IMR-90 (cell line): ENCODE measurements at regions not wholly inside any gene's neighbourhood (a gene's known extent, or its start where the extent isn't known, plus 50 kb on each side); places are given as distances from the start of the nearest gene placed in this dataset.

ENCODE experiments used
- ATAC-seq: fragments of 200-7000 bp; cut with Tn5 transposase; 2 replicates; pipeline ENCODE4 v1.9.1; 2020; ENCODE audit warnings: low read depth, mild to moderate bottlenecking, moderate library complexity
- BruUV-seq: library from RNA; stranded (reverse); fragments of 400-500 nt; replicated peaks from 2 replicates; lab custom pipeline; 2021; lab: Mats Ljungman, UMichigan
- CTCF ChIA-PET: fragments of 300-600 bp; formaldehyde crosslinking; extraction: SDS; loops from one replicate; lab custom pipeline; 2021; ENCODE audit warnings: antibody characterized with exemption; lab: Yijun Ruan, JAX
- POLR2A ChIA-PET: fragments of 300-600 bp; sonication (Branson Sonifier 250); formaldehyde crosslinking; loops from one replicate; lab custom pipeline; 2022; ENCODE audit warnings: antibody characterized with exemption; ENCODE audit not compliant: unreplicated experiment; lab: Charles Lee
- DNase-seq: peaks from one replicate; pipeline ENCODE4 v3.0.0; 2013
- H2AFZ ChIP-seq: replicated peaks from 2 replicates; pipeline ENCODE3; 2013; ENCODE audit warnings: low read length, mild to moderate bottlenecking; ENCODE audit not compliant: poor library complexity
- H2AK5ac ChIP-seq: 2 replicates; pipeline ENCODE4 v1.6.1; 2013; ENCODE audit warnings: low read depth, low read length, inconsistent platforms
- H2AK9ac ChIP-seq: replicated peaks from 2 replicates; pipeline ENCODE3; 2013; ENCODE audit warnings: mild to moderate bottlenecking, low read depth, low read length, moderate library complexity; ENCODE audit not compliant: poor library complexity
- H2BK120ac ChIP-seq: 2 replicates; pipeline ENCODE4 v1.6.1; 2013; ENCODE audit warnings: low read depth, low read length, inconsistent platforms
- H2BK15ac ChIP-seq: 3 replicates; pipeline ENCODE4 v1.6.1; 2013; ENCODE audit warnings: low read depth, low read length, inconsistent platforms
- H2BK20ac ChIP-seq: 2 replicates; pipeline ENCODE4 v1.6.1; 2013; ENCODE audit warnings: low read depth, mild to moderate bottlenecking, inconsistent platforms, low read length, moderate library complexity
- H2BK5ac ChIP-seq: 2 replicates; pipeline ENCODE4 v1.6.1; 2013; ENCODE audit warnings: mild to moderate bottlenecking, low read depth, low read length, inconsistent platforms; ENCODE audit not compliant: poor library complexity, severe bottlenecking
- H3K14ac ChIP-seq: replicated peaks from 2 replicates; pipeline ENCODE4 v1.6.1; 2013; ENCODE audit warnings: low read depth, low read length, inconsistent platforms
- H3K18ac ChIP-seq: 2 replicates; pipeline ENCODE4 v1.6.1; 2013; ENCODE audit warnings: low read depth, low read length, control low read depth
- H3K23ac ChIP-seq: 2 replicates; pipeline ENCODE4 v1.6.1; 2013; ENCODE audit warnings: low read depth, low read length, inconsistent platforms
- H3K27ac ChIP-seq: 2 replicates; pipeline ENCODE4 v1.5.1; 2013; ENCODE audit warnings: mild to moderate bottlenecking, control low read depth, low read length; ENCODE audit not compliant: insufficient read depth
- H3K27me3 ChIP-seq: 2 replicates; pipeline ENCODE4 v1.6.1; 2013; ENCODE audit warnings: low read length; ENCODE audit not compliant: control insufficient read depth, insufficient read depth
- H3K36me3 ChIP-seq: 2 replicates; pipeline ENCODE4 v1.6.1; 2013; ENCODE audit warnings: low read length, mixed read lengths; ENCODE audit not compliant: control insufficient read depth, insufficient read depth
- H3K4ac ChIP-seq: 2 replicates; pipeline ENCODE4 v1.6.1; 2013; ENCODE audit warnings: low read depth, low read length, inconsistent platforms
- H3K4me1 ChIP-seq: 2 replicates; pipeline ENCODE4 v1.6.1; 2013; ENCODE audit warnings: low read length, mixed read lengths; ENCODE audit not compliant: control insufficient read depth, insufficient read depth
- H3K4me2 ChIP-seq: 2 replicates; pipeline ENCODE4 v1.6.1; 2013; ENCODE audit warnings: low read depth, mild to moderate bottlenecking, control low read depth, low read length, moderate library complexity
- H3K4me3 ChIP-seq: 2 replicates; pipeline ENCODE4 v1.5.1; 2013; ENCODE audit warnings: low read depth, mild to moderate bottlenecking, control low read depth, low read length, moderate library complexity; ENCODE audit not compliant: insufficient read depth
- H3K56ac ChIP-seq: 2 replicates; pipeline ENCODE4 v1.6.1; 2013; ENCODE audit warnings: low read length, inconsistent platforms; ENCODE audit not compliant: insufficient read depth; ENCODE audit errors: extremely low read depth
- H3K79me1 ChIP-seq, 2 experiments: 2 replicates each; pipeline ENCODE4 v1.6.1; 2013; ENCODE audit warnings: low read length in 2 of 2, inconsistent platforms in 1 of 2, low read depth in 1 of 2
- H3K9ac ChIP-seq: 2 replicates; pipeline ENCODE4 v1.6.1; 2013; ENCODE audit warnings: low read depth, low read length, control low read depth
- H3K9me1 ChIP-seq: 2 replicates; pipeline ENCODE4 v1.6.1; 2013; ENCODE audit warnings: low read length, inconsistent platforms; ENCODE audit not compliant: insufficient read depth
- H3K9me3 ChIP-seq: 2 replicates; pipeline ENCODE4 v1.6.1; 2013; ENCODE audit warnings: low read length; ENCODE audit not compliant: control insufficient read depth, insufficient read depth
- H4K20me1 ChIP-seq: 2 replicates; pipeline ENCODE4 v1.6.1; 2013; ENCODE audit warnings: low read length, inconsistent platforms; ENCODE audit not compliant: insufficient read depth
- H4K5ac ChIP-seq: 2 replicates; pipeline ENCODE4 v1.6.1; 2013; ENCODE audit warnings: mild to moderate bottlenecking, low read depth, low read length, control low read depth
- H4K8ac ChIP-seq, 2 experiments: 2 replicates each; pipeline ENCODE4 v1.6.1; 2013; ENCODE audit warnings: low read depth in 2 of 2, low read length in 2 of 2, control low read depth in 1 of 2, inconsistent platforms in 1 of 2
- H4K91ac ChIP-seq: 2 replicates; pipeline ENCODE4 v1.6.1; 2013; ENCODE audit warnings: low read depth, low read length, inconsistent platforms; ENCODE audit not compliant: insufficient read depth
- BHLHE40 ChIP-seq: fragments of 150-350 bp; IDR thresholded peaks from 2 replicates; pipeline ENCODE4 v1.6.1; 2016; ENCODE audit warnings: mild to moderate bottlenecking, low read depth, low read length
- CEBPB ChIP-seq: IDR thresholded peaks from 2 replicates; pipeline ENCODE4 v1.6.1; 2012; ENCODE audit warnings: low read depth, low read length, improper control_type of control experiment
- ELK1 ChIP-seq: fragments of 150-350 bp; IDR thresholded peaks from 2 replicates; pipeline ENCODE4 v1.6.1; 2016; ENCODE audit warnings: low read depth, mild to moderate bottlenecking, low read length, moderate library complexity, borderline replicate concordance
- POLR2A ChIP-seq: IDR thresholded peaks from 2 replicates; pipeline ENCODE4 v1.6.1; 2012; ENCODE audit warnings: mild to moderate bottlenecking, low read depth, low read length
- RAD21 ChIP-seq: IDR thresholded peaks from 2 replicates; pipeline ENCODE4 v1.6.1; 2012; ENCODE audit warnings: low read length, improper control_type of control experiment
- RFX5 ChIP-seq: IDR thresholded peaks from 2 replicates; pipeline ENCODE4 v1.8.0; 2012; ENCODE audit warnings: low read depth, mild to moderate bottlenecking, low read length, moderate library complexity
- WGBS, 2 experiments: methylation state at CpG; one replicate each; pipeline versions ENCODE4 v1.1.5 to v1.1.7; 2013; ENCODE audit warnings: missing lambda C conversion rate in 2 of 2; ENCODE audit not compliant: insufficient read length in 1 of 2; ENCODE audit errors: extremely low coverage in 2 of 2; 5-methylcytosine and 5-hydroxymethylcytosine counted together
- dilution Hi-C: fragments of 300-500 bp; cut with HindIII; formaldehyde crosslinking; loops from one replicate; pipeline ENCODE4 v1.14.3; 2018; ENCODE audit warnings: low sequenced_read_pairs; ENCODE audit not compliant: unreplicated experiment
- in situ Hi-C: fragments of 300-500 bp; cut with MboI; formaldehyde crosslinking; loops from 3 replicates; pipeline ENCODE4 v1.14.3; 2019; ENCODE audit warnings: low sequenced_read_pairs, inconsistent platforms, mixed read lengths
- intact Hi-C: fragments of 100-400 bp; cut with micrococcal nuclease; formaldehyde crosslinking; loops from 2 replicates; pipeline ENCODE4 v1.10.0; 2022

- Histone ChIP-seq H2AK9ac (no peak overlapping the region), H3K9me3 (peaks cover 60% of the 10 kb centered on the region), H2AK5ac (no peak overlapping the region), H3K9me1 (no peaks in the 10 kb centered on the region), H3K27me3 (no peaks in the 10 kb centered on the region), H4K5ac (no peak overlapping the region), H2BK15ac (no peak overlapping the region), H3K9ac (no peak overlapping the region), H3K4me2 (no peak overlapping the region), H3K4me1 (no peaks in the 10 kb centered on the region), H3K27ac (no peak overlapping the region), H3K18ac (no peak overlapping the region), H3K4ac (no peak overlapping the region), H3K4me3 (no peak overlapping the region), H2AFZ (no peak overlapping the region), H3K23ac (no peak overlapping the region), H3K79me1 (no peaks in the 10 kb centered on the region), H4K20me1 (no peaks in the 10 kb centered on the region), H3K36me3 (no peaks in the 10 kb centered on the region), H4K8ac (no peak overlapping the region), H3K56ac (no peak overlapping the region), H2BK20ac (no peak overlapping the region), H3K14ac (no peak overlapping the region), H2BK120ac (no peak overlapping the region), H2BK5ac (no peak overlapping the region), H4K91ac (no peak overlapping the region)
- CTCF ChIA-PET = no interaction called here
- dilution Hi-C loops (no loop called here), intact Hi-C loops (no loop called here), in situ Hi-C loops (no loop called here)
- BruUV-seq = no TSS peak
- POLR2A ChIA-PET = no interaction called here
- WGBS, 2 experiments = 55% methylated on average over 6 of the region's 16 CpGs; no CpG with 5 or more reads in 1 of the 2 experiments
- no peak for ATAC-seq
- no peak for TF ChIP-seq POLR2A
- TF ChIP-seq ELK1 = no peak
- TF ChIP-seq RFX5 = no peak
- TF ChIP-seq BHLHE40 = no peak
- TF ChIP-seq CEBPB = no peak
- TF ChIP-seq RAD21 = no peak
- DNase-seq = no peak
Observed at GRCh38 chr1:5389101-5389885, 602.9 kb downstream of the NPHP4 start.
